ENCODE measurements at regions not wholly inside any gene's neighbourhood (a gene's known extent, or its start where the extent isn't known, plus 50 kb on each side); places are given as distances from the start of the nearest gene placed in this dataset.

DNA sequence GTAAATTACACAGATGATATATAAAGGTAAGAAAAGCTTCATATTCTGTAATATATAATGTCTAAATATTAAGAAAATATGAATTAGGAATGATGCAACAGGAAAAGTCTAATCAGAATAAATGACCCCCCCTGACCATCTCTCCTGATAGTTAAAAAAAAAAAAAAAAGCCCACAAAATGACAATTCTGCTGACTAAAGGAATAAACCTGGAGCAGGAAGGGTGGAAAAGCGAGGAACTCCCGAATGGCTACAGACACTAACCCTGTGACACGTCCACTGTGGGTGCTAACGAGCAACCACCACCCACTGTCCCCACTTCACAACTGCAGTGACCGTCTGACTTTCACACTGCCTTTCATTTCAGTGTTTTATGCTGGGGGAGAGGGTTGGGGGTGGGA is 67.6 kb upstream of the FOXQ1 start:
- Histone ChIP-seq H3K27me3 (ENCODE audit: control insufficient read depth, insufficient read depth, low read length) (peaks cover 3% of the 10 kb centered on the region), H3K36me3 (ENCODE audit: control insufficient read depth, insufficient read depth, low read length) (no peaks in the 10 kb centered on the region), H3K4me1 (ENCODE audit: control insufficient read depth, insufficient read depth, low read length) (peaks cover 3% of the 10 kb centered on the region), H3K27ac (ENCODE audit: low read length) (no peak overlapping the region), H3K9me3 (ENCODE audit: control insufficient read depth, low read depth, low read length) (no peaks in the 10 kb centered on the region), H3K4me3 (ENCODE audit: low read length) (no peak overlapping the region)
- no CpG with 5 or more reads among the region's 5 CpGs for WGBS (ENCODE audit: insufficient coverage, low lambda C conversion rate)
- DNase-seq: no peak

DNA sequence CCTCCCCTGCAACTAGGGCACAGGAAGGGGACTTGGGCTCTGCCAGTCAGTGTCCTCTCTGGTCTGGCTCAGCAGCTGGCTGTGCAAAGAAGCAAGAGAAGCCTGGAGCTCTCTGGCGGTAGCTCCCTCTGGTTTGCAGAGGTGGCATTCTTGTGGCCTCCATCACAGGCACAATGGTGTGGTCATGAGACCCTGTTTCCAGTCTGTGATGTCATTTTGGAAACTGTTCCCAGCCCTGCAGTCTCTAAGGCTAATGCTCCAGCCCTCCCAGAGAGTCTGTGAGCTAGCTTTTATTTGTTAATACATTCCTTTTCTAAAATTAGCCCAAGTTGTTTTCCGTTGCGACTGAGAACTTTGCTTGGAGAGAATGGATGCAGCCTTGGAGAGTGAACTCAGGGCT is 69.5 kb upstream of the FOXQ1 start:
- peak overlapping the region; percentile 53 for H3K27ac ChIP-seq (ENCODE audit: low read length)
- peaks cover 3% of the 10 kb centered on the region for H3K27me3 ChIP-seq (ENCODE audit: control insufficient read depth, insufficient read depth, low read length)
- H3K9me3 ChIP-seq (ENCODE audit: control insufficient read depth, low read depth, low read length): no peaks in the 10 kb centered on the region
- no peak overlapping the region for H3K4me3 ChIP-seq (ENCODE audit: low read length)
- no peaks in the 10 kb centered on the region for H3K36me3 ChIP-seq (ENCODE audit: control insufficient read depth, insufficient read depth, low read length)
- DNase-seq: peak in 1 of 2 donors; percentile 28
- 100% methylated on average over 2 of the region's 3 CpGs for WGBS (ENCODE audit: insufficient coverage, low lambda C conversion rate)
- peaks cover 3% of the 10 kb centered on the region for H3K4me1 ChIP-seq (ENCODE audit: control insufficient read depth, insufficient read depth, low read length)

DNA sequence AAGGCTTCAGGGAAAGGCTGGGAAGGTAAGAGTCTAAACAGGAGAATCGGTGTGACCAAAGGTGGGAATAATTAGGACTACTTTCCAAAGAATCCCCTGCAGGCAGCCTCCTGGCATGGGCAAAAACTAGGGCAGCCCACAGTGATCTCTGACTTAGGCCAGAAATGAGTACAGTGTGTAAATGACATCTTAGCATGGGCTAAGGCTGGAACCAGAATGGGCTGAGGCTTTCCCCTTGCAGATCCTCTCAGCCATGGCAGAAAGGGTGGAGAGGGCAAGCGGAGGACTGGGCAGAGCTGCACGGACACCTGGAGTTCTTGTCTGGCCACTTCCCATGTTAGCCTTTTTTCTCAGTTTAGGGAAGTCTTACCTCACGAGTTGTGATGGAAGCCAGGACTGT is 69.9 kb upstream of the FOXQ1 start:
- Histone ChIP-seq H3K27ac (ENCODE audit: low read length) (peak overlapping the region; percentile 53), H3K9me3 (ENCODE audit: control insufficient read depth, low read depth, low read length) (no peaks in the 10 kb centered on the region), H3K4me3 (ENCODE audit: low read length) (no peak overlapping the region), H3K36me3 (ENCODE audit: control insufficient read depth, insufficient read depth, low read length) (no peaks in the 10 kb centered on the region), H3K4me1 (ENCODE audit: control insufficient read depth, insufficient read depth, low read length) (peaks cover 3% of the 10 kb centered on the region), H3K27me3 (ENCODE audit: control insufficient read depth, insufficient read depth, low read length) (peaks cover 3% of the 10 kb centered on the region)
- DNase-seq: no peak
- WGBS (ENCODE audit: insufficient coverage, low lambda C conversion rate): no CpG with 5 or more reads among the region's 4 CpGs

DNA sequence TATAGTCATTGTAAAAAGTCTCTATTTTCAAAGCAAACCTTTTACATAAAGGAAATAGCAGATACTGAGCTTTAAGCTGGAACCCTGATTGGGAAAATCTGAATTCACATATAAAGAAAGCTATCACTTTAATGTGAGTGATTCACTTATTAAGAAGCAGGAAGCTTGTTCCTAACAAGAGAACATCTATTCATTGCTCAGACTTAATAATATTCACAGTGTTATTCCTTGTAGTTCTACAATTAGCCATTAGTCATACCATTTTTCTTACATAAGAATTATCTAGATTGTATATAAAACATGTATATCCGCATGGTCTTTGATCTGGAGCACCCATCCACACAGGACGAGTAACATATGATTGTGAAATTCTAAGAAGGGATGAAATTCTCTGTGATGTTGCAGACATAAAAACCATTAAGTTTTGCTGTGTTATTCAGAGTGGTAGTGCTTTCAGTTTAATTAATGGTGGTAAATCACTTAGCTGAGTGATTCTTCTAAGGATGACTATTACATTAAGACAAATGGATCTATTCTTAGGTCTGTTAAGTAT is 71.1 kb upstream of the FOXQ1 start:
- H3K4me1 ChIP-seq (ENCODE audit: control insufficient read depth, insufficient read depth, low read length): peaks cover 3% of the 10 kb centered on the region
- no peak overlapping the region for H3K27ac ChIP-seq (ENCODE audit: low read length)
- H3K4me3 ChIP-seq (ENCODE audit: low read length): no peak overlapping the region
- peaks cover 3% of the 10 kb centered on the region for H3K27me3 ChIP-seq (ENCODE audit: control insufficient read depth, insufficient read depth, low read length)
- no peaks in the 10 kb centered on the region for H3K36me3 ChIP-seq (ENCODE audit: control insufficient read depth, insufficient read depth, low read length)
- H3K9me3 ChIP-seq (ENCODE audit: control insufficient read depth, low read depth, low read length): no peaks in the 10 kb centered on the region
- WGBS (ENCODE audit: insufficient coverage, low lambda C conversion rate): no CpG with 5 or more reads among the region's 2 CpGs
- DNase-seq: no peak

DNA sequence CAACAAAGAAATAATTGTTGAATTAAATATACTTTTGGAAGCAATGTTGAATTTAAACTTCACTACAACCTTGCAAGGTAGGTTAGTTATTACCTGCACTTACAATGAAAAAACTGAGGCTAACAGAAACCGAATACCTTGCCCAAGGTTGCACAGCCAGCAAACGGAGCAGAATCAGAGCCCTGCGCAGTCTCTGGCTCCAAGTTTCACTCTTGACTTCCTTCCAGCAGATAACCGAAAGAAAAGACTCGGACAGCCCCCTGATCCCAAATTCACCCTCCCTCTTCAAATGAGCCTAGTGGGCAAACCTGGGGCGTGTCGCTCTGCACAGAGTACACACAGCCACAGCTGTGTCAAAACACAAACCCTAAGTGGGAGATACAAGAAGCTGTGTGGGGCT is 72.1 kb upstream of the FOXQ1 start:
- peaks cover 3% of the 10 kb centered on the region for H3K27me3 ChIP-seq (ENCODE audit: control insufficient read depth, insufficient read depth, low read length)

DNA sequence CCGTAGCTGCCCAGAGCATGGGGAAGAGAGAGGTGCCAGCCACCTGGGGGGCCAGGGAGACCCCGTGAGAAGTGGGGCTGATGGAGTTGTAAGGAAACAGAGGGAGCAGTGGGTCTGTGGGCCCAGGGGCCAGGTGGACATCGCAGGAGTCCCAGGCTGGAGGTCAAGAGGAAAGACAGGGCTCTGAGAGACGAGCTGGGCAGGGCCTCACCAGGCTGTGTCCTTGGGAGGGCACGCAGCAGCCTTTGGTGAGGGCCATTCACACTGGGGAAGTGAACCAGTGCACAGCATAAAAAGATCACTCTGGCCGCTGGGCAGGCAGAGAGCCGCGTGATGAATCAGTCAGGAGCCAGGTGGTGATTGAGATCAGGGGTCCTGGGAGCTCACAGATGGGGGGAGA is 73.9 kb upstream of the FOXQ1 start:
- DNase-seq: no peak
- Histone ChIP-seq H3K27me3 (ENCODE audit: control insufficient read depth, insufficient read depth, low read length) (no peaks in the 10 kb centered on the region), H3K27ac (ENCODE audit: low read length) (no peak overlapping the region), H3K4me3 (ENCODE audit: low read length) (no peak overlapping the region), H3K9me3 (ENCODE audit: control insufficient read depth, low read depth, low read length) (no peaks in the 10 kb centered on the region), H3K4me1 (ENCODE audit: control insufficient read depth, insufficient read depth, low read length) (peaks cover 3% of the 10 kb centered on the region), H3K36me3 (ENCODE audit: control insufficient read depth, insufficient read depth, low read length) (no peaks in the 10 kb centered on the region)
- WGBS (ENCODE audit: insufficient coverage, low lambda C conversion rate): no CpG with 5 or more reads among the region's 8 CpGs

More for the DNA sequence above, 72.1 kb upstream of the FOXQ1 start:
- Histone ChIP-seq H3K9me3 (ENCODE audit: control insufficient read depth, low read depth, low read length) (no peaks in the 10 kb centered on the region), H3K36me3 (ENCODE audit: control insufficient read depth, insufficient read depth, low read length) (no peaks in the 10 kb centered on the region), H3K4me1 (ENCODE audit: control insufficient read depth, insufficient read depth, low read length) (peaks cover 3% of the 10 kb centered on the region), H3K4me3 (ENCODE audit: low read length) (no peak overlapping the region), H3K27ac (ENCODE audit: low read length) (no peak overlapping the region)
- no CpG with 5 or more reads among the region's 7 CpGs for WGBS (ENCODE audit: insufficient coverage, low lambda C conversion rate)
- no peak for DNase-seq

DNA sequence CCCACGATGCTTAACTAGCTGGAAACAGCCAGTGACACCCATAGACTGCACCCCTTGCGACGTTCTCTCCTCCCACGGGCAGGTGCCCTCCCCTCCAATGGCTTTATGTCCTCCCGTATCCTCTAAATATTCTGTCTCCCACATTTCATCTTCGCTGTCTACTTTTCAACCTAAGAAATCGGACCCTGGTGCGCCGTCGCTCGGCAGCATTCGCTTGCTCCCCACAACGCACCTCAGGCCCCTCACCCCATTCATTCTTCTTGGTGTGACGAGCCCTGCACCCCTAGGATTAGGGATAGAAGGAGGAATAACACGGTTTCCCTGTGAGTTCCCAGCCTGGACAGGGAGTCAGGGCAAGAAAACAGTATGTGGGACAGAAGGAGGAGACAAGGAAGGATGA is 74.3 kb upstream of the FOXQ1 start:
- WGBS (ENCODE audit: insufficient coverage, low lambda C conversion rate): 96% methylated on average over 4 of the region's 15 CpGs

DNA sequence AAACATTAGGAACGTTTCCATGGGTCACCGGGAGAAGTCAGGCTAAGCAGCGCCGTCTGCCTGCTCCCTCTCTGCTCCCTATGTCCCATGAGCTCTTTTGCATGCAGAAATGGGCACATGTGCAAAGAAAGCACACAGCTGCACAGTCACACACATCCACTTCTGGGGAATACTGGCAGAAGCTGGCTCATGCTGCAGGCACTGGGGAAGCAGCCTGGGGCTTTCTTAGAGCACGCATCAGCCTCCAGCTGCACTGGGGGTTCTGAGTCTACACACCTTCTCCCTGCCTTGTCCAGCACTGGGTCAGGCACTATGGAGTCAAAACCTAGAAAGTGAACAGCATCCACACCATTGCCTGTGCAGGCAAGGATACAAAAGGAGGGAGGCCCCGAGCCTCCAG is 76.1 kb upstream of the FOXQ1 start:
- Histone ChIP-seq H3K4me3 (ENCODE audit: low read length) (no peak overlapping the region), H3K4me1 (ENCODE audit: control insufficient read depth, insufficient read depth, low read length) (no peaks in the 10 kb centered on the region), H3K27me3 (ENCODE audit: control insufficient read depth, insufficient read depth, low read length) (no peaks in the 10 kb centered on the region), H3K9me3 (ENCODE audit: control insufficient read depth, low read depth, low read length) (no peaks in the 10 kb centered on the region), H3K36me3 (ENCODE audit: control insufficient read depth, insufficient read depth, low read length) (no peaks in the 10 kb centered on the region), H3K27ac (ENCODE audit: low read length) (no peak overlapping the region)
- DNase-seq: no peak
- no CpG with 5 or more reads among the region's 6 CpGs for WGBS (ENCODE audit: insufficient coverage, low lambda C conversion rate)

More for the DNA sequence above, 74.3 kb upstream of the FOXQ1 start:
- Histone ChIP-seq H3K4me3 (ENCODE audit: low read length) (no peak overlapping the region), H3K9me3 (ENCODE audit: control insufficient read depth, low read depth, low read length) (no peaks in the 10 kb centered on the region), H3K36me3 (ENCODE audit: control insufficient read depth, insufficient read depth, low read length) (no peaks in the 10 kb centered on the region), H3K27ac (ENCODE audit: low read length) (no peak overlapping the region), H3K4me1 (ENCODE audit: control insufficient read depth, insufficient read depth, low read length) (no peaks in the 10 kb centered on the region), H3K27me3 (ENCODE audit: control insufficient read depth, insufficient read depth, low read length) (no peaks in the 10 kb centered on the region)
- no peak for DNase-seq

DNA sequence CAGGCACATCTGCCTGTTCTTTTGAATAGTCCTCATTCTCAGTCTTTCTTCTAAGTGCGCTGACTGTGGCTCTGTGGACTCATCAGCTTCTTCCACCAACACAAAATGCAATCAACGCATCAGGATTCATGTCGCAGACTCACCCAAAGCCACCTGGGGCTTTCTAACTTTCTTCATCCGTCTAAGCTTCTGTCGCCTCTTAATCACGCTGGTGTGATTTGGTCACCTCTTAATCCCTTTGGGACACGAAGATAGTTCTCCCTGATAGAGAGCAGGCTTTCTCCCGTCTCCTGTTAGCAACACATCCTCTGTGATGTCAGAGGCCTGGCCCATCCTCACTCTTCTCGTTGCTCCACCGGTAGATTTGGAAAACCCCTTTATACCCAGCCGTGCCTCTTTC is 78.0 kb upstream of the FOXQ1 start:
- no peaks in the 10 kb centered on the region for H3K36me3 ChIP-seq (ENCODE audit: control insufficient read depth, insufficient read depth, low read length)
- 80% methylated on average over 1 of the region's 11 CpGs for WGBS (ENCODE audit: insufficient coverage, low lambda C conversion rate)

DNA sequence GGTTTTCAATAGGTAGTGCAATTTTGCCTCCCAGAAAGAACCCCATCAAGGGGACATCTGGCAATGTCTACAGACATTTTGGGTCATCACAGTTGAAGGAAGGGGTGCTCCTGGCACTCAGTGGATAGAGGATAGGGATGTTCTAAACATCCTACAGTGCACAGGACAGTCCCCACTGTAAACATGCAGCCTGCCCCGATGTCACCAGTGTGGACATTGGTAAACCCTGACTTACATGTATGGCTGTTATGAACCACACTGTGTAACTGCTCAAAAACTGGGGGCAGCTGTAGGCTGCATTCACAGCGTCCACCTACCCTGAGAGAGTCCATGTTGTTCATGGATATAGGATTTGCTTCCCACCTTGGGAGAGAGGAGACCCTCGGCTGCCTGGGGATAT is 79.3 kb upstream of the FOXQ1 start:
- WGBS (ENCODE audit: insufficient coverage, low lambda C conversion rate): no CpG with 5 or more reads among the region's 3 CpGs
- DNase-seq: no peak
- H3K9me3 ChIP-seq (ENCODE audit: control insufficient read depth, low read depth, low read length): no peaks in the 10 kb centered on the region
- no peaks in the 10 kb centered on the region for H3K27me3 ChIP-seq (ENCODE audit: control insufficient read depth, insufficient read depth, low read length)
- H3K36me3 ChIP-seq (ENCODE audit: control insufficient read depth, insufficient read depth, low read length): no peaks in the 10 kb centered on the region
- H3K4me1 ChIP-seq (ENCODE audit: control insufficient read depth, insufficient read depth, low read length): peaks cover 3% of the 10 kb centered on the region
- no peak overlapping the region for H3K4me3 ChIP-seq (ENCODE audit: low read length)
- no peak overlapping the region for H3K27ac ChIP-seq (ENCODE audit: low read length)

More for the DNA sequence above, 78.0 kb upstream of the FOXQ1 start:
- Histone ChIP-seq H3K4me3 (ENCODE audit: low read length) (no peak overlapping the region), H3K27me3 (ENCODE audit: control insufficient read depth, insufficient read depth, low read length) (no peaks in the 10 kb centered on the region), H3K27ac (ENCODE audit: low read length) (no peak overlapping the region), H3K4me1 (ENCODE audit: control insufficient read depth, insufficient read depth, low read length) (no peaks in the 10 kb centered on the region), H3K9me3 (ENCODE audit: control insufficient read depth, low read depth, low read length) (no peaks in the 10 kb centered on the region)
- no peak for DNase-seq

DNA sequence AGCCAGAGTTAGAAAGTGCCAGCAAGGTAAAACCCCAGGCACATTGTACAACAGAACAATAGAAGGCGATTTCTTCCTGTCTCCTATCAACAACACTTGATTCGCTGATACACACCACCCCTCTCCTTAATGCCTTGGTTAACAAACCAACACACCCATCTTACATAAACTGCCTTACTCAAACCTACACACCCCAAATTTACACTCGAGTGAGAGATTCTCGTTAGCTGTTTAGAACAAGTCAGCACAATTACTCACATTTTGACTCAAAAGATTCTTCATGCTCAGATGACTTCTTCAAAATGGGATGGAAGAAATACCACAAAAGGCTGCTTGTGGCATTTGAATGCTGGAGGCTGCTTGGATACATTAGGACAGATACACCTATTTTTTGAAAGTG is 80.0 kb upstream of the FOXQ1 start:
- no peak for DNase-seq
- H3K4me1 ChIP-seq (ENCODE audit: control insufficient read depth, insufficient read depth, low read length): peaks cover 7% of the 10 kb centered on the region
- H3K27me3 ChIP-seq (ENCODE audit: control insufficient read depth, insufficient read depth, low read length): no peaks in the 10 kb centered on the region
- 92% methylated on average over 2 of the region's 4 CpGs for WGBS (ENCODE audit: insufficient coverage, low lambda C conversion rate)
- H3K4me3 ChIP-seq (ENCODE audit: low read length): no peak overlapping the region
- no peaks in the 10 kb centered on the region for H3K36me3 ChIP-seq (ENCODE audit: control insufficient read depth, insufficient read depth, low read length)
- no peaks in the 10 kb centered on the region for H3K9me3 ChIP-seq (ENCODE audit: control insufficient read depth, low read depth, low read length)
- H3K27ac ChIP-seq (ENCODE audit: low read length): no peak overlapping the region
